GM21723 (cell line): ENCODE measurements at regions not wholly inside any gene's neighbourhood (a gene's known extent, or its start where the extent isn't known, plus 50 kb on each side); places are given as distances from the start of the nearest gene placed in this dataset.
A peak's percentile ranks its signal among the peaks of the same experiment; 100 is the strongest.

Experiments
- ATAC-seq: cut with Tn5 transposase; IDR thresholded peaks from one replicate; pipeline ENCODE4 v1.9.1; 2021; ENCODE audit warnings: mild to moderate bottlenecking, moderate library complexity; ENCODE audit not compliant: unreplicated experiment

DNA sequence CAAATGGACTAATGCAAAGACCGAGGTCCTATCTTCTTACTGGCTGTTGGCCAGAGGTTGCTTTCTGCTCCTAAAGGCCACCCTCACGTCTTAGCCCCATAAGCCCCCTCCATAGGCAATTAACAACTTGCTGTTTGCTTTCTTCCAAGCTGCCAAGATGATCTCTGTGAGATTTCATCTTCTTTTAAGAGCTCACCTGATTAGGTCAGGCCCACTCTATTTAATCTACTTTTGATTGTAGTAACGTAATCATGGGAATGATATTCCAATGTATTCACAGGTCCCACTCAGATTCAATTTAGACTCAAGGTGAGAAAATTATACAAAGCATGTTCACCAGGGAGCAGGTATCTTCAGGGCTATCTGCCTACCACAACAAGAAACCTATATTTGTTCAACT, 84.4 kb upstream of the RAD23B start:
- ATAC-seq, result no peak

DNA sequence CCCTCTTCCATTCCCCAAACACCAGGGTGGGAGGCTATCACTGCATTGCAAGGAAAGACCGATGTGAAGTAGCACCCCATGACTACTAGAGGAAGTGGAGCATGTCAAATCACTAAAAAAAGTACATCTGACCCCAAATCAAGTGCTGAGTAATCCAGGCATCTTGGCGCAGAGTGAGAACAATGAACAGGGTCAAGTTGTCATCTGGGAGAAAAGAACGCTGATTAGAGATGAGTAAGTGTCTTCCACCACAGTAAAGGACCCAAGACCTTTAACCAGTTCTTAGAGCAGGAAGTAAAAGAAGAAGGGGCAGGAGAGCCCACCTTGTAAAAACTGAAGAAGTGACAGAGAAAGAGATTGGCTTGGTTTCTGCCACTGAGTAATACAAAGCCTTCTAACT, 75.0 kb upstream of the RAD23B start:
- ATAC-seq, result no peak

GRCh38 chr9:107210775-107211174, 72.3 kb upstream of the RAD23B start:
- ATAC-seq, result no peak

DNA sequence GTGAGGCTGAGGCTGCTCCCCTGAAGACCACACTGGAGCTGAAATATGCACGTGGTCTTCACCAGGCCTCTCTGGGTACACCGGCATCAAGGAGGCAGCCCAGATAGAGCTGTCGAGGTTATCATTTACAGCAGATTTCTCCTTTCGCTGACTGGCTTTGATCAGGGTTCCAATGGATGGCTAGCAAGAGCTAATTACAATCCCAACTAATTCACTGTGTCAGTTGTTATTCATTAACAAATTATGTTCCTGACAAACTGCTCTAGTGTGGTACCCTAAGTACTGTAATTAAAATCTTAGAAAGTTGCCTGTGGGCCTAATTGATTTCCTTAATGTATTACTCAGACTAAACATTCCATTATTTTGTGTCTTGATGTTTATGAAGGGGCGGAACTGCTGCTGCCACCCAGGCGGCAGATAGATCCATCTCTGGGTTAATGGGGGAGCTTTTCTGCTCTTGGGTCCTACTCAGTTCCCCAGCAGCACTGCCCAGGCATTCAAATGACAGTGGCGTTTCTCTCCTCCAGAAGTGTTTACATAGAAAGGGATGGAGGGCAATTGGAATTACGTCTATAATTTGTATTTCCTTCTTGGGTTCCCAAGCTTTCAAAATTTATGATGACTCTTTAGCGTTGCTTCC, 71.7 kb upstream of the RAD23B start:
- no peak for ATAC-seq

DNA sequence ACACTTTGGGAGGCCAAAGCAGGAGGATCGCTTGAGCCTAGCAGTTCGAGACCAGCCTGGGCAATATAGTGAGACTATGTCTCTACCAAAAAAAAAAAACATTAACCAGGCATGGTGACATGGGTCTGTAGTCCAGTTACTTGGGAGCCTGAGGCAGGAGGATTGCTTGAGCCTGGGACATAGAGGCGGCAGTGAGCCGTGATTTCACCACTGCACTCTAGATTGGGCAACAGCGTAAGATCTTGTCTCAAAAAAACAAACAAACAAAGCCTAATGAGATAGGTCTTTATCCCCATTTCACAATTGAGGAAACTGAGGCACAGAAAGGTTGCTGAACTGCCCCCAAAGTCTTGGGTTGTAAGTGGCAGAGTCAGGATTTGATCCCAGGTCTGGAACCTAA, 70.5 kb upstream of the RAD23B start:
- no peak for ATAC-seq

DNA sequence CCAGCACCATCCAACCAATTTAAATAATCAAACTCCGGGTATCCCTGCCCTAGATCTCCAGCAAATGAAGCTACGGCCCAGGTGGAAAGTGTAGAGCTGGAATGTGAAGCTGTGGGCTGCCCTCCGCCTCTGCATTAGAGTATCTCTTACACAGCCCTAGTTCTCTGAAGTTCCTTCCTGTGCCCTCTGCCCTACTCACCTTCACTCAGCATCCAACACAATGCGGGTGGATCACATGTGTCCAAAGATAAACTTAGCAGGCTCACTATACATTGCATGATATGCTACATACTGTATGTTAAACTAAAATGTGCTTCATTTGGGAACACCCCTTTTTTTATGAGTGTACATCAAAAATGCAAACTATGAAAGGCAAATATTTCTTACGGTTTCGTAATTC, 70.0 kb upstream of the RAD23B start:
- peak; percentile 40 for ATAC-seq

GRCh38 chr9:107213561-107214028, 69.5 kb upstream of the RAD23B start:
- ATAC-seq, result peak; percentile 96

GRCh38 chr9:107214381-107214780, 68.7 kb upstream of the RAD23B start:
- ATAC-seq, result no peak

DNA sequence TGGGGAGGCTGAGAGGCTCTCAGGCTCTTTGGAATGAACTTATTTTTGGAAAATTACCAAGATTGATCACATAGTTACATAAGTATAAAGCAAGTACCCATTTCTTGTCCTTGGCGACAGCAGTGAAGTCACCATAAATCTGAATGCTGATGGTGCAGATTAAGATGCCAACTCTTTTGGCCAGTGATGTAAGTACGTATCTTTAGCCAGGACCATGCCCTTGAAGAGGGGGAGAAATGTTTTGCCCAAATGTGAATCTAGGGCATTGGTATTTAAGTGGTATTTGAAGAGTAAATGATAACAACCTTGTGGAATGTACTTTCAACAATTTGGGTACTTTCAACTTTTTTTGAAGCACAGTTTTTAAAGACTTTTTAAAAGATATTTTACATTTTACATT, 68.2 kb upstream of the RAD23B start:
- no peak for ATAC-seq

GRCh38 chr9:107215381-107215780, 67.7 kb upstream of the RAD23B start:
- ATAC-seq, result no peak

- no peak for ATAC-seq
These were observed 66.8 kb upstream of the RAD23B start for GRCh38 chr9:107216329-107216728.

DNA sequence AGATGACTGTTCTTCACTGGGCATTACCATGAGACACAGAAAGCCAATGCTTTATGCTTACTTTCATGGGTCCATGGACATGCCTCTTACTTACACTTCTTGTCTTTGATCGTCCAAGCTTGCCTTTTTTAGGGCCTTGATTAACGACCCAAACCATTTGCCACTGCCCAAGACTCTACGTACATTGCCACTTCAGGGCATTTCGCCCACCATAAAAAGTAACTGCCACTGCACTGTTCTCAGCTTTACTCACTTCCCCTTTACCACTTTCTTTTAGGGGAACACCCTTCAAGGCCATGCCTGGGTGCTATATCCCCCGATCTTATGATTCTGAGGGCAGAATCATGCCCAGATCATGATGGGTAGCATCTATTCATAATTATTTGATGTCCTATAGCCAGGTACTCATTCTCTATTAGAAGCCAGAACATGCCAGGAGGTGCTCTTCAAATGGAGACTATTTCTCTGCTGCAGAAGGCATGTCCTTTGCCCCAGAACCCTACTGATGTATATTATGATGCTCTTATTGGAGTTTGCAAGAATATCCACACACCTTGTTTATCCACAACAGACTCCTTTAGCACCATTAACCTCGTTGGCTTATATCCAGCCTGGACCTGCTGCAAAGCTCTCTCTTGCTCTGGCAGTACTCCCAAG, 64.1 kb upstream of the RAD23B start:
- peak; percentile 91 for ATAC-seq

DNA sequence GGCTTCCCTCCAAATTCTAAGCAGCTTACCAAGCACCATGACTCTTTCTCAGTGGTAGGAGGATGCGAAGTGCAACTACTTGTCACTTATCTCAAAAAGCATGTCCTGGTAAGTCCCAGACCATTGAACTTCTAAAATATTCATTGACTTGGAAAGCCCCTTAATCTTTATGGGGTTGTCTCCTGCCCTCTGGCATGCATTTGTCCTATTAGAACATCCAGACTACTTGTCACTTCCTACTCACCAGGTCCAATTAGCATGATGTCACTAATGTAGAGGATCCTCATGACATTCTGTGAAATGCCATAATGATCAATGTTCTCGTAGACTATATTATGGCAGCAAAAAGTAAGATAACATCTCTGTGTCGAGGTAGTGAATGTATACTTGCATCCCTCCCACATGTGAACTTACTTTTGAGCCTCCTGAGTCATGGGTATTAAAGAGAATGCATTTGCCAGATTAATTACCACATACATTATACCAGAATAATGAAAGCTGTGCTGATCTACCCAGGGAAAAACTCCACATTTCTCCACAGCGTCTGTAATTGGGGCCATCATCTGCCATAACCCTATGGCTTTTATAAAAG, 63.5 kb upstream of the RAD23B start:
- peak; percentile 52 for ATAC-seq

DNA sequence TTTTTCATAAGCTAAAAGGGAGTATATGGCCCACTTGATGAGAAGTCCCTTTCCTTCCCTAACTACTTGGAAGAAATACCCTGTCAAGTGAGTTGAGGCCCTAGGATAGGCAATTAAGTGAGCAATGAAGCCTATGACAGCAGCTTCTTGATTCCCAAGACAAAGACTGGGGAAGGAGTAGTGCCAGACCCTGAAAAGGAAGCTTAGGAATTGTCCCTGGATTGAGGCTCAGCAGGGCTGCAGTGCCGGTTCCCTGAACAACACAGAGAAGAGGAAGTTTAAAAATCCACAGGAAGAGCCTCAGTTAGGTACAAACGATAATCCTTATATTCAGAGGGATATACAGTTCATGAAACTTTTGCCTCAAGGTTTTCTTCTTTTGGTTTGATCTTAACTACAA, 61.8 kb upstream of the RAD23B start:
- no peak for ATAC-seq

DNA sequence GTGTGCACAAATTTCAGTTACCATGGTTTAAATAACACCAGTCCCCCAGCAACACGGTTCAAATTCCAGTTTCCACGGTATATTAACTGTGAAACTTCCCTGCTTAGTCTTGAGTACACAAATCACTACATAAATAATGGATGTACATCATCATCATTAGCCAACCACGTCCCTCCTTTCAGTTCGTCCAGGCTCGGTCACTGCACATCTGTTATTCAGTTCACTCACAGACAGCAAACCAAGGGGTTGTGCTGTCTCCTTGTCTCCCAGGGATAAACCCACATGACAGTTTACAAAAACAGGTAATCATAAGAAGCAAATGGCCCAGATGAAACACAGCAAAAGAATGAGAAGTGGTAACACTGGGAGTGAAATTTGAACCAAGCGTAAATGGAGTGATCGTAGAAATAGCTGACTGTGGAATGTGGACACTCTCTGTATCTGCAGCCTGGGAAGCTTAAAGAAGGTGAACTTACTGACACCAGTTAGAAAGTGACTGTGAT, 61.0 kb upstream of the RAD23B start:
- no peak for ATAC-seq

GRCh38 chr9:107223381-107223780, 59.7 kb upstream of the RAD23B start:
- no peak for ATAC-seq

- ATAC-seq, result no peak
These were observed 58.8 kb upstream of the RAD23B start for GRCh38 chr9:107224252-107224651.

DNA sequence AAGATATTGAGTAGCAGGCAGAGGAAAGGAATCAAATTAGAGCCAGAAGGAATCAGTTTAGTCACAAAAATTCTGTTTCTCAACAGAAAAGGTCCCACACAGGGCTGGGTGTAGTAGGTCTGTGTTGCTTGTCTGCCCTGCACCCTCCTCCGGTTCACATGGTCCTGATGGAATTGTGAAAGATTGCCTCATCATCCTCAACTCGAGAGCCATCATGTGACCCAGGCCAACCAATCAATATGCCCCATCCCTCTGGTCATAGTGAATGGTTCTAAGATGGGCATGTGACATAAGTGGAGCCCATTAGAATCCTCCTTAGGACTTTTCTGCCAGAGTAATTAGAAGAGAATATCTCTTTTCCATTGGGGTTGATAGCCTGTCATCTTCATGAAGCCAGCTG, 56.7 kb upstream of the RAD23B start:
- no peak for ATAC-seq

DNA sequence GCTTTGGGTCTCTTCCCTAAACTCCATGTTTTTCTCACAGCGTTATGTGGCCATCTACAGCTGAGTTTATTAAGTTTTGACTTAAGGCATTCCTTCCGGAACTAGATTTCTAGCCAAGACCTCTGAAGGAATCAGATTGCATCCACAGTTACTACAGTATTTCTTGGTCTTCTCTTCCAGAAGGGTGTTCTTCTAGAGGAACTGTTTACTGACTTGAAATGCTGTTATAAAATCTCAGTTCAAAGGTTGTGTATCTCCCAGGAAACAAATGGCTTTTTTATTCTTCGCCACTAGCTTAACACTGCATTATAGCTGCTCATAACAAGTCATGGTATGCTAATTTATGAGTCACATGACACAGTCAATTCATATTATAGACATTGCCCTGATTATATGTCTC, 55.3 kb upstream of the RAD23B start:
- ATAC-seq, result no peak

DNA sequence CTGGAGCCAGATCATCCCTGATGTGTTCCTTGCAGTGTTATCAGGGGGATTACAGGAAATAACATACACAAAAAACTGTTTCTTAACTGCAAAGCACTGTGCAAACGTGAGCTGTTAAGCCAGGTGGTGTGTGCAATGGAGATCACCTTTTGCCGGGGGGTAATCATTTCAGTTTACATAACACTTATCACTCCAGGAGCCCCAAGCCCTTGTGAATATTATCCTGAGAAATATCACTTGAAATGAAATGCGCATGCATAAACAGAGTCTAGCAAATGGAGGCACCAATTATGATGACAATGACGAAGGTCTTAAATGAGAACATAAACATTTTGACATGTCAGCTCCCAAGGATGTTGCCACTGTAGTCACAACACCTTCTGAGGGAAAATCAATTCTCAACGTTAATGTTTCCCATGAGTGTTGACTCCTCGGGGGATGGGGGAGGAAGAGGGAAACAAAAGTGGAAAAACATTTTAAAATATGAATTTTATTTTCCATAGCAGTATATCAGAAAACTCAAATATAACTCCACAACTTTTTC, 54.5 kb upstream of the RAD23B start:
- no peak for ATAC-seq

DNA sequence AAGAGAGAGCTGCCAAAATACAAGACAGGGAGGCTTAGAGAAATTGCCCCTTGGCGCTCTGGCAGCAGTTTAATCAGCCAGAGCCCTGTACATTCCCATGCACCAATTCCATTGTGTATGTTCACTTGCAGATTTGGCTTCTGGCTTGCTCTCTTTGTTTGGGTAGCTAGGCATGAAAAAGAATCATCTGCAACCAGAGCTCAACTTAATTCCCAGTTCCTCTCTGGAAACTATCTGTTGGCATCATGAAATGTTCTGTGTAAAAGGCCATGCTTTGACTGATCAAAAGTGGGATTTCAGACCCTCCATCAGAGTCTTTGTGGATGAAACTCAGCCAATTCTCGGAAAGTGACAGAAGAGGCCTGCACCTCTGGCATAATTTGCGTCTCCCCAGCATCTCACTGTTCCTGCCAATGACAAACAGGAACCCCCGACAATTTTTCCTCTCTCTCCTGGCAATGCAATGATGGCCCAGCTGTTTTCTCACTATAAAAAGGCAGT, 53.8 kb upstream of the RAD23B start:
- ATAC-seq, result no peak
